Lung (tissue), 11 donors: ENCODE measurements at regions not wholly inside any gene's neighbourhood (a gene's known extent, or its start where the extent isn't known, plus 50 kb on each side); places are given as distances from the start of the nearest gene placed in this dataset.

ENCODE experiments used
- ATAC-seq: fragments of 200-7000 bp; cut with Tn5 transposase; one replicate; pipeline ENCODE4 v1.9.1; 2020; ENCODE audit warnings: moderate number of reproducible peaks; ENCODE audit not compliant: insufficient read depth, low FRiP score
- DNase-seq, 3 donors: peaks; one replicate each; pipeline ENCODE4 v3.0.0-alpha.2; 2013 to 2017
- H3K27ac ChIP-seq, 2 donors: one replicate each; pipeline ENCODE4 v1.5.1; 2013; ENCODE audit warnings: mild to moderate bottlenecking in 2 of 2, moderate library complexity in 2 of 2, control low read depth in 1 of 2, inconsistent platforms in 1 of 2, low read depth in 1 of 2, low read length in 1 of 2
- H3K27me3 ChIP-seq, 3 donors: one replicate each; pipeline ENCODE4 v1.5.1; 2013; ENCODE audit warnings: low read length in 2 of 3; ENCODE audit not compliant: control insufficient read depth in 3 of 3, insufficient read depth in 3 of 3
- H3K36me3 ChIP-seq, 4 donors: one replicate each; pipeline ENCODE4 v1.5.1; 2013; ENCODE audit warnings: low read length in 4 of 4, mild to moderate bottlenecking in 1 of 4, moderate library complexity in 1 of 4; ENCODE audit not compliant: control insufficient read depth in 4 of 4, insufficient read depth in 4 of 4
- H3K4me1 ChIP-seq, 5 donors: one replicate each; pipeline ENCODE4 v1.5.1; 2013; ENCODE audit warnings: low read length in 5 of 5, mild to moderate bottlenecking in 2 of 5, moderate library complexity in 1 of 5; ENCODE audit not compliant: control insufficient read depth in 5 of 5, insufficient read depth in 5 of 5
- H3K4me3 ChIP-seq: one replicate; pipeline ENCODE4 v1.5.1; 2013; ENCODE audit warnings: mild to moderate bottlenecking, control low read depth, moderate library complexity
- H3K9ac ChIP-seq, 2 donors: one replicate each; pipeline ENCODE4 v1.5.1; 2013; ENCODE audit warnings: low read length in 2 of 2, control low read depth in 1 of 2; ENCODE audit not compliant: insufficient read depth in 1 of 2
- H3K9me3 ChIP-seq, 4 donors: one replicate each; pipeline ENCODE4 v1.5.1; 2013; ENCODE audit warnings: low read length in 3 of 4, mild to moderate bottlenecking in 1 of 4, moderate library complexity in 1 of 4; ENCODE audit not compliant: control insufficient read depth in 4 of 4, insufficient read depth in 3 of 4
- WGBS, 2 donors: extraction: QIAGEN DNeasy Blood & Tissue Kit; methylation state at CpG; one replicate each; pipeline ENCODE4 v1.1.7; 2013; 5-methylcytosine and 5-hydroxymethylcytosine counted together
- TF ChIP-seq, protein P1 (sequence below): IDR thresholded peaks from 2 replicates; pipeline ENCODE4 v1.5.1; 2012; ENCODE audit warnings: mild to moderate bottlenecking; ENCODE audit errors: control extremely low read depth, extremely low read depth
- donor health status: control.
- donor health status: control.
- donor health status: Bipolar disorder and iron deficiency.
- donor health status: healthy.
- donor health status: DM: yes; HTN: yes; CAD: no.

DNA sequence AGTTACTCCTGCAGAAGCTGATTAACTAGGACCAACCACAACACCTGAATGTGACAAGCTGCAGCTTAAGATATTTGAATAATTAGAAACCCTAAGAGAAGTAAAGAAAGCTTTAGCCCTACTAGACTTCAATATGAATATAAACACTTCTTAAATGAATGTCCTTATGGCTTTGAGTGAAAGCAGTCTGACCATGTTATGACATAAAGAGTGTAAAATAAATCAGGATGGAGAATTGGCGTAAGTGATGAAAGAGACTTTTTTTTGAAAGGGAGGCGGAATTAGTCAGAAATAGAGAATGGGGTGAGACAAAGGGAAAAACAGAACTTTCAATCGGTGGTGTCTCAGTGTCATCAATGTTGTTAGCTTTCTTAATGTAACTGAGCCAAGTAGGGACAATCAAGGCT, 117.2 kb upstream of the MAGEB16 start:
- Histone ChIP-seq H3K27ac (no peak overlapping the region), H3K9ac (no peak overlapping the region), H3K27me3 (peaks cover 0 to 12% (median 0%) of the 10 kb centered on the region in 3 donors), H3K4me1 (no peaks in the 10 kb centered on the region), H3K36me3 (no peaks in the 10 kb centered on the region), H3K9me3 (peaks cover 0 to 2% (median 0%) of the 10 kb centered on the region in 4 donors), H3K4me3 (no peak overlapping the region)
- TF ChIP-seq, protein P1, sequence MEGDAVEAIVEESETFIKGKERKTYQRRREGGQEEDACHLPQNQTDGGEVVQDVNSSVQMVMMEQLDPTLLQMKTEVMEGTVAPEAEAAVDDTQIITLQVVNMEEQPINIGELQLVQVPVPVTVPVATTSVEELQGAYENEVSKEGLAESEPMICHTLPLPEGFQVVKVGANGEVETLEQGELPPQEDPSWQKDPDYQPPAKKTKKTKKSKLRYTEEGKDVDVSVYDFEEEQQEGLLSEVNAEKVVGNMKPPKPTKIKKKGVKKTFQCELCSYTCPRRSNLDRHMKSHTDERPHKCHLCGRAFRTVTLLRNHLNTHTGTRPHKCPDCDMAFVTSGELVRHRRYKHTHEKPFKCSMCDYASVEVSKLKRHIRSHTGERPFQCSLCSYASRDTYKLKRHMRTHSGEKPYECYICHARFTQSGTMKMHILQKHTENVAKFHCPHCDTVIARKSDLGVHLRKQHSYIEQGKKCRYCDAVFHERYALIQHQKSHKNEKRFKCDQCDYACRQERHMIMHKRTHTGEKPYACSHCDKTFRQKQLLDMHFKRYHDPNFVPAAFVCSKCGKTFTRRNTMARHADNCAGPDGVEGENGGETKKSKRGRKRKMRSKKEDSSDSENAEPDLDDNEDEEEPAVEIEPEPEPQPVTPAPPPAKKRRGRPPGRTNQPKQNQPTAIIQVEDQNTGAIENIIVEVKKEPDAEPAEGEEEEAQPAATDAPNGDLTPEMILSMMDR = no peak
- DNase-seq = no peak
- WGBS, 2 donors = 79 to 92% methylated on average over 3 of the region's 3 CpGs
- no peak for ATAC-seq

DNA sequence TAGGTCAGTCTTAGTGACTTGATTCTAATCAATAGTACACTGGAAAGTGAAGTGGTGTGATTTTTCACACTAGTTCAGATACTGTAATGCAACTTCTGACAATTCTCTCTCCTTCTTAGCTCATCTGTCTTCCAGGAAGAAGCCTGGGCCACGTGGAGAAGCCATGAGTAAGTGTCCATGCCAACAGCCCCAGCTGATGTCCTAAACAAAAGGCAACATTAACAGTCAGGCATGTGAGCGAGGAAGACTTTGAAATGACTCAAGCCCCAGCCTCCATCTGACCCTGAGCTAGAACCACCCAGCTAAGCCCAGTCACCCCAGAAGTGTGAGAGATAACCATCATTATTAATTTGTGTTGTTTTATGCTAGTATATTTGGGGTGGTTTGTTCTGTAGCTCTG, 115.7 kb upstream of the MAGEB16 start:
- 49 to 63% methylated on average over 2 of the region's 2 CpGs for WGBS, 2 donors
- no peaks in the 10 kb centered on the region for H3K36me3 ChIP-seq
- no peaks in the 10 kb centered on the region for H3K4me1 ChIP-seq
- no peak overlapping the region for H3K27ac ChIP-seq
- TF ChIP-seq, protein P1 = no peak
- no peak for ATAC-seq
- no peak for DNase-seq
- peaks cover 0 to 2% (median 0%) of the 10 kb centered on the region in 4 donors for H3K9me3 ChIP-seq
- no peak overlapping the region for H3K4me3 ChIP-seq
- H3K9ac ChIP-seq = no peak overlapping the region
- peaks cover 0 to 12% (median 2%) of the 10 kb centered on the region in 3 donors for H3K27me3 ChIP-seq

GRCh38 chrX:35696760-35697234, 101.3 kb upstream of the MAGEB16 start:
- Histone ChIP-seq H3K27me3 (peaks cover 0 to 2% (median 0%) of the 10 kb centered on the region in 3 donors), H3K4me3 (no peak overlapping the region), H3K27ac (no peak overlapping the region), H3K36me3 (no peaks in the 10 kb centered on the region), H3K4me1 (no peaks in the 10 kb centered on the region), H3K9ac (no peak overlapping the region), H3K9me3 (no peaks in the 10 kb centered on the region)
- DNase-seq (no peak), ATAC-seq (no peak)
- TF ChIP-seq, protein P1 = no peak
- 50 to 68% methylated on average over 2 of the region's 2 CpGs for WGBS, 2 donors

DNA sequence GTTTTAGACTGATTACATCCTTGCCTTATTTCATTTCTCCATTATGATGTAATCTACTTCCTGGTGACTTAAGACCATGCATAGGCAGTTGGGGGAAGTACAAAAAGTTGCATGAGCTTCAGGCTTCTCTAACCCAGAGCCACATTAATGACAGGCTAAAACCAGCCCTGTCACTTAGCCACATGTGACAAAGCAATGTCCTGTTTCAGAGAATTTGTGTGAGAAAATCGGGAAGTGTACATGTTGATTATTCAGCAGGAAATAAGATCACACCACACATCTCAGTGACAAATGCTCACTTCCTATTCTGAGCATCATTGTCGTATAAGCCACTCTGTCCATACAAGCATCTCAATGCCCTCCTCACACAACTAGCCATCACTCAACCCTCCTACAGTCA, 98.5 kb upstream of the MAGEB16 start:
- Histone ChIP-seq H3K9me3 (no peaks in the 10 kb centered on the region), H3K4me3 (no peak overlapping the region), H3K36me3 (no peaks in the 10 kb centered on the region), H3K27me3 (peaks cover 0 to 8% (median 0%) of the 10 kb centered on the region in 3 donors), H3K9ac (no peak overlapping the region), H3K4me1 (no peaks in the 10 kb centered on the region), H3K27ac (no peak overlapping the region)
- ATAC-seq (peak; percentile 27), DNase-seq (no peak)
- WGBS, 2 donors = 23 to 41% methylated on average over 2 of the region's 2 CpGs
- TF ChIP-seq, protein P1 = no peak
